ENCODE measurements at regions not wholly inside any gene's neighbourhood (a gene's known extent, or its start where the extent isn't known, plus 50 kb on each side); places are given as distances from the start of the nearest gene placed in this dataset.

DNA sequence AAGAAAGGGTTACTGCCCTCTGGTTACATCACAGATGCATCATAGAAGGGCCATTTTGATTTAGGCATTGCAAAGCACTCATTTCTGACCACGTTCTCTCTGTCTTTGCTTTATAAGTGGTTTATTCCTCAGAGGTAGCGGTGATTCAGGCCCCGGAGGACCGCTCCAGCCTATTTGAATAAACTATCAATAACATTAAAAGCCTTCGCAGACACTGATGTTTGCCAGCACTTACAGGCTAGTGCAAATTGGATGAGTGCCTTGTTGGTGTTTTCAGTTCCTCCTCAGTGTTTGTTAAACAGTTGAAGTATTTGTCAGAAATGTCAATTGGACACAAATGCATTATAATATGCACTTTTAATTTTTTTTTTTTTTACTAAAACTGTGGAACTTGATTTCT, 120.2 kb downstream of the RXFP2 start:
- TF ChIP-seq, protein P1, sequence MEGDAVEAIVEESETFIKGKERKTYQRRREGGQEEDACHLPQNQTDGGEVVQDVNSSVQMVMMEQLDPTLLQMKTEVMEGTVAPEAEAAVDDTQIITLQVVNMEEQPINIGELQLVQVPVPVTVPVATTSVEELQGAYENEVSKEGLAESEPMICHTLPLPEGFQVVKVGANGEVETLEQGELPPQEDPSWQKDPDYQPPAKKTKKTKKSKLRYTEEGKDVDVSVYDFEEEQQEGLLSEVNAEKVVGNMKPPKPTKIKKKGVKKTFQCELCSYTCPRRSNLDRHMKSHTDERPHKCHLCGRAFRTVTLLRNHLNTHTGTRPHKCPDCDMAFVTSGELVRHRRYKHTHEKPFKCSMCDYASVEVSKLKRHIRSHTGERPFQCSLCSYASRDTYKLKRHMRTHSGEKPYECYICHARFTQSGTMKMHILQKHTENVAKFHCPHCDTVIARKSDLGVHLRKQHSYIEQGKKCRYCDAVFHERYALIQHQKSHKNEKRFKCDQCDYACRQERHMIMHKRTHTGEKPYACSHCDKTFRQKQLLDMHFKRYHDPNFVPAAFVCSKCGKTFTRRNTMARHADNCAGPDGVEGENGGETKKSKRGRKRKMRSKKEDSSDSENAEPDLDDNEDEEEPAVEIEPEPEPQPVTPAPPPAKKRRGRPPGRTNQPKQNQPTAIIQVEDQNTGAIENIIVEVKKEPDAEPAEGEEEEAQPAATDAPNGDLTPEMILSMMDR (conservative IDR thresholded peaks at IDR 0.05 in 1 of 2, IDR thresholded peaks at IDR 0.05 in 1 of 2; ENCODE audit: extremely low read depth in 1 of 2, insufficient read depth in 1 of 2, low read depth in 1 of 2, low read length in 2 of 2), result no peak
- no peak for TF ChIP-seq EZH2 (IDR thresholded peaks at IDR 0.05; ENCODE audit: borderline replicate concordance, low read length)

Data from mammary epithelial cell (primary cell).